ENCODE measurements at regions not wholly inside any gene's neighbourhood (a gene's known extent, or its start where the extent isn't known, plus 50 kb on each side); places are given as distances from the start of the nearest gene placed in this dataset.

- DNase-seq (ENCODE audit: low read depth): peak; percentile 75
- H3K4me3 ChIP-seq (ENCODE audit: low read length): no peak overlapping the region
- TF ChIP-seq CTCF (IDR thresholded peaks at IDR 0.05; ENCODE audit: insufficient read depth, low read depth, low read length, missing control alignments): no peak
Measured at GRCh38 chr11:104320956-104321355, 157.0 kb upstream of the PDGFD start.

- no peak overlapping the region for H3K4me3 ChIP-seq (ENCODE audit: low read length)
- no peak for TF ChIP-seq CTCF (IDR thresholded peaks at IDR 0.05; ENCODE audit: insufficient read depth, low read depth, low read length, missing control alignments)
- no peak for DNase-seq (ENCODE audit: low read depth)
Measured at GRCh38 chr11:104320097-104320496, 156.2 kb upstream of the PDGFD start.

GRCh38 chr11:104319396-104319795 is 155.4 kb upstream of the PDGFD start:
- DNase-seq (ENCODE audit: low read depth): peak; percentile 4
- H3K4me3 ChIP-seq (ENCODE audit: low read length): no peak overlapping the region
- TF ChIP-seq CTCF (IDR thresholded peaks at IDR 0.05; ENCODE audit: insufficient read depth, low read depth, low read length, missing control alignments): no peak

- no peak overlapping the region for H3K4me3 ChIP-seq (ENCODE audit: low read length)
- no peak for DNase-seq (ENCODE audit: low read depth)
- no peak for TF ChIP-seq CTCF (IDR thresholded peaks at IDR 0.05; ENCODE audit: insufficient read depth, low read depth, low read length, missing control alignments)
Measured at GRCh38 chr11:104306862-104307474, 143.0 kb upstream of the PDGFD start.

GRCh38 chr11:104301776-104302175 is 137.8 kb upstream of the PDGFD start:
- no peak for TF ChIP-seq CTCF (IDR thresholded peaks at IDR 0.05; ENCODE audit: insufficient read depth, low read depth, low read length, missing control alignments)
- no peak overlapping the region for H3K4me3 ChIP-seq (ENCODE audit: low read length)
- DNase-seq (ENCODE audit: low read depth): no peak

GRCh38 chr11:104291646-104292045 is 127.7 kb upstream of the PDGFD start:
- TF ChIP-seq CTCF (IDR thresholded peaks at IDR 0.05; ENCODE audit: insufficient read depth, low read depth, low read length, missing control alignments): no peak
- H3K4me3 ChIP-seq (ENCODE audit: low read length): no peak overlapping the region
- DNase-seq (ENCODE audit: low read depth): peak; percentile 2

GRCh38 chr11:104286129-104286528 is 122.2 kb upstream of the PDGFD start:
- H3K4me3 ChIP-seq (ENCODE audit: low read length): no peak overlapping the region
- no peak for DNase-seq (ENCODE audit: low read depth)
- no peak for TF ChIP-seq CTCF (IDR thresholded peaks at IDR 0.05; ENCODE audit: insufficient read depth, low read depth, low read length, missing control alignments)
